ENCODE measurements at regions not wholly inside any gene's neighbourhood (a gene's known extent, or its start where the extent isn't known, plus 50 kb on each side); places are given as distances from the start of the nearest gene placed in this dataset.

DNA sequence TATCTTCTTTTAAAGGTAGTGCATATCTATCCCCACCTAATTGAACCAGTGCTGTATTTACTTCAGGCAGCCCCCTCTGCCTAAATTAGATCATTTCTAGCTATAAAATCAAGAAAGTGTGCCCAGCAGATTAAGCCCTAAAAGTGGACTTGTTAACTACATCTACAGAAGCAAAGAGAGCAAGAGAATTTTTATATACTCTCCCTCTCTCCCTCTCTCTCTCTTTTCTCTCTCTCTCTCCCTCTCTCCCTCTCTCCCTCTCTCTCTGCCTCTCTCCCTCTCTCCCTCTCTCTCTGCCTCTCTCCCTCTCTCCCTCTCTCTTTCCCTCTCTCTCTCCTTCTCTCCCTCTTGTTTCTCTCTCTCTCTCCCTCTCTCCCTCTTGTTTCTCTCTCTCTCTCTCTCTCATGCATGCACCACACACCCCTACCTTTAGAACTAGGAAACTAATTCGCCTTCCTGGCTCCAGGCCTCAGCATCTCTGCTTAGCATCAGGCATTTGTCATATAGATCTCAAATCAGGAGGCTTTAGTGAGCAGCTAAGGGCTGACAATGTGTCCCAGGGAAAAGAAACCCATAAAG lies 71.4 kb downstream of the FOXA2 start:
- TF ChIP-seq, protein P1, sequence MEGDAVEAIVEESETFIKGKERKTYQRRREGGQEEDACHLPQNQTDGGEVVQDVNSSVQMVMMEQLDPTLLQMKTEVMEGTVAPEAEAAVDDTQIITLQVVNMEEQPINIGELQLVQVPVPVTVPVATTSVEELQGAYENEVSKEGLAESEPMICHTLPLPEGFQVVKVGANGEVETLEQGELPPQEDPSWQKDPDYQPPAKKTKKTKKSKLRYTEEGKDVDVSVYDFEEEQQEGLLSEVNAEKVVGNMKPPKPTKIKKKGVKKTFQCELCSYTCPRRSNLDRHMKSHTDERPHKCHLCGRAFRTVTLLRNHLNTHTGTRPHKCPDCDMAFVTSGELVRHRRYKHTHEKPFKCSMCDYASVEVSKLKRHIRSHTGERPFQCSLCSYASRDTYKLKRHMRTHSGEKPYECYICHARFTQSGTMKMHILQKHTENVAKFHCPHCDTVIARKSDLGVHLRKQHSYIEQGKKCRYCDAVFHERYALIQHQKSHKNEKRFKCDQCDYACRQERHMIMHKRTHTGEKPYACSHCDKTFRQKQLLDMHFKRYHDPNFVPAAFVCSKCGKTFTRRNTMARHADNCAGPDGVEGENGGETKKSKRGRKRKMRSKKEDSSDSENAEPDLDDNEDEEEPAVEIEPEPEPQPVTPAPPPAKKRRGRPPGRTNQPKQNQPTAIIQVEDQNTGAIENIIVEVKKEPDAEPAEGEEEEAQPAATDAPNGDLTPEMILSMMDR (IDR thresholded peaks at IDR 0.05; ENCODE audit: control insufficient read depth, insufficient read depth, low read depth, low read length, missing control alignments) = no peak

DNA sequence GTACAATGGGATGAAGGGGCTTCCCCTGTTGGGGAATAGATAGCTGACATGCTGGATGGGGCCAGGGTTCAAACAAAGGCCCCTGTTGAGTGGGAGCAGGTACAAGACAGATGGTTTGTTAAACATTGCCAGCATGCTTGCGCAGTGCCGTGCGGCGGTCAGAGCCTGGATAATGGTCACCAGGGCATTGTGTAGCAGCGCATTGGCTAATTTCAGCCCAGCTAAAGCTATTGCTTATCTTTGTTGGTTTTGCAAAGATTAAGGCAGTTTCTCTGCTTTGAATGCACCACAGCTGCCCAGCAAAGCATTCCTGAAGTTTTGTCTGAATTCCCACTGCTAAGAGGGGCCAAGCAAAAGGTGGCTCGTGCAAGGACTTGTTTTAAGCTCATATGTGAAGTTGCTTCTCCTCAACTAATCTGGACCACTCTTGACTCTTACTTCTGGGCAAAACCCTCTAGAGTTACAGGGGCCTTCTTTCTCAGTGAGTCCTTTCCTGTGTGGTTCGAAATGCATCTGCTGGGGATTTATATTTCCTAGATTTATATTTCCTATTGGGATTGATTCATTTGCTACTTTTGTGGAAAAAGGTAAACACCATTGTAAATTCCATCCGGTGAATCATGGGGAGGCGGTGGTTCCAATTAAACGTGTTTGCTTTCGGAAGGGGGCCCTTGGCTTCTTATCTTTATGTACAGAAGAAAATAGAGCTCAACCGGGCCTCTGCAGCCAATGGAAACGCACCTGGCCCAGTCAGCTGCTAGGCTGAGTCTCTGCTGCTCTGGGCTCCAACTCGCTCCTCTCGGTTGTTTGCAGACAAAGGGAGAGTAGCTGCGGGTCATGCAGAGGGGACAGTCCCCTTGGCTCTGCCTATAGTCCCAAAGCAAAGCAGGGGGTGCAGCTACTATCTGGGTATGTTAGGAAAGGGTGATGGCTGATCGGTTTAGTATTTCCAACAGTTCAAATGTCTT lies 72.1 kb downstream of the FOXA2 start:
- TF ChIP-seq, protein P1 (IDR thresholded peaks at IDR 0.05; ENCODE audit: control insufficient read depth, insufficient read depth, low read depth, low read length, missing control alignments) = no peak
- DNase-seq (ENCODE audit: low read depth) = no peak
- H3K4me3 ChIP-seq (ENCODE audit: control insufficient read depth, low read depth, low read length) = no peak overlapping the region

More for the DNA sequence above, 71.4 kb downstream of the FOXA2 start:
- H3K4me3 ChIP-seq (ENCODE audit: control insufficient read depth, low read depth, low read length) = no peak overlapping the region
- DNase-seq (ENCODE audit: low read depth) = no peak

DNA sequence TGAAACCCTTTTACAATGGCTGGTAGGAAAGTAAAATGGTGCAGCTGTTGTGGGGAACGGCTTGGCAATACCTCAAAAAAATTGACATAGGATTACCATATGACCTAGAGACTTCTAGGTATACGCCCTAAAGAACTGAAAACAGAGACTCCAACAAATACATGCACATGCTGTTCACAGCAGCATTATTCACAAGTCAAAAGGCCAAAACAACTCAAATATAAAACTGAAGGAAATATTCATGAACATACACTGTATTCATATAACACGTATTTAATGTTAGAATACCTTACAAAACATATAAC lies 74.6 kb downstream of the FOXA2 start:
- no peak for DNase-seq (ENCODE audit: low read depth)
- TF ChIP-seq, protein P1 (IDR thresholded peaks at IDR 0.05; ENCODE audit: control insufficient read depth, insufficient read depth, low read depth, low read length, missing control alignments) = no peak
- H3K4me3 ChIP-seq (ENCODE audit: control insufficient read depth, low read depth, low read length) = no peak overlapping the region

DNA sequence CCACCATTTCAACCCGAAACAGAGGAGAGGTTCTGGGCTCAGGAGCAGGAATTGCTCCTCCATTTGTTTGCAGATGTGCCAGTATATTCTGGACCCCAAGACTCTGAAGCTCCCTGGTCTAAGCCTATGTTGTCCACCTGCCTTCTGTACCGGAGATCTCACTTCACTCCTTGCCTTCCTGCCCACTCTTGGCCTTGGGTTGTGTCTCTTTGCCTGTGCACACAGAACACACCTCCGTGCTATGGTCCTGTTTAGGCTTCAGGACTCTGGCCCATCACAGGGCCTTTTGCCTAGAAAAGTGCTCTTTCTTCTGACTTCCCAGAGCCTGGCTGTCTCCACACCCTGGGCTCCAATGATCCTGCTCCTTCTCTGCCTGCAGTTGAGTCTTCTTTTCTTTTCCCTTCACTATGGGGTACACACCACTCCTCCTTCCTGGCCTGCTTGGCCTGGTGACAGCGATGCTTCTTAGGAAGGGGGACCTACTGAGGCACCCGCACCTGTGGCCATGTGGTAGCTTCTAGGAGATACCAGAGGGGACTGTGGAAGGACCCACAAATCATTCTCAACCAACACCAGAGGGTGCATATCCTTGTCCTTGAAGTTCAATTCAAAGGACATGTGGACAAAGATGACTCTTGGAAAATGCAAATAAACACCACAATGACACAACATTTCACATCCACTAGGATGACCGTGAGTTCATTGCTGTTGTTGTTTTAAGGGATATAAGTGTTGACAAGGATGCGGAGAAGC lies 75.1 kb downstream of the FOXA2 start:
- no peak overlapping the region for H3K4me3 ChIP-seq (ENCODE audit: control insufficient read depth, low read depth, low read length)
- TF ChIP-seq, protein P1 (IDR thresholded peaks at IDR 0.05; ENCODE audit: control insufficient read depth, insufficient read depth, low read depth, low read length, missing control alignments) = no peak
- no peak for DNase-seq (ENCODE audit: low read depth)

DNA sequence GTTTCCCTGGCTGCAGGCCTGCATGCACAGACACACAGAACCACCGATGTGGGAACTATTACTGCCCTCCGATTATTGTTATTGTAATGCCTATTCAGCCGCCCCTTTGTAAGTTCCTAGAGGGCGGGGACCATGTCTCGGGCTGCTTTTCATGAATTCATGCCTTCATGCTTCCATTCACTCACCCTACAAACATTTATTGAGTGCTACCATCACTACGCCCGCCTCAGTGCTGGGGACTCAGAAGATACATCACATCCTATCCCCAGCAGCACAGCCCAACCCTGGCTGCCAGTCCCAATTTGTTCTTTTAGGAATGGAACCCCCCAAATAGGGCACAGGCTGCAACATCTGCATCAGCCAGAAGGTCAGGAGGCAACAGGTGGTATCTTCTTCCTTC lies 75.9 kb downstream of the FOXA2 start:
- no peak overlapping the region for H3K4me3 ChIP-seq (ENCODE audit: control insufficient read depth, low read depth, low read length)
- DNase-seq (ENCODE audit: low read depth) = no peak
- TF ChIP-seq, protein P1 (IDR thresholded peaks at IDR 0.05; ENCODE audit: control insufficient read depth, insufficient read depth, low read depth, low read length, missing control alignments) = no peak

DNA sequence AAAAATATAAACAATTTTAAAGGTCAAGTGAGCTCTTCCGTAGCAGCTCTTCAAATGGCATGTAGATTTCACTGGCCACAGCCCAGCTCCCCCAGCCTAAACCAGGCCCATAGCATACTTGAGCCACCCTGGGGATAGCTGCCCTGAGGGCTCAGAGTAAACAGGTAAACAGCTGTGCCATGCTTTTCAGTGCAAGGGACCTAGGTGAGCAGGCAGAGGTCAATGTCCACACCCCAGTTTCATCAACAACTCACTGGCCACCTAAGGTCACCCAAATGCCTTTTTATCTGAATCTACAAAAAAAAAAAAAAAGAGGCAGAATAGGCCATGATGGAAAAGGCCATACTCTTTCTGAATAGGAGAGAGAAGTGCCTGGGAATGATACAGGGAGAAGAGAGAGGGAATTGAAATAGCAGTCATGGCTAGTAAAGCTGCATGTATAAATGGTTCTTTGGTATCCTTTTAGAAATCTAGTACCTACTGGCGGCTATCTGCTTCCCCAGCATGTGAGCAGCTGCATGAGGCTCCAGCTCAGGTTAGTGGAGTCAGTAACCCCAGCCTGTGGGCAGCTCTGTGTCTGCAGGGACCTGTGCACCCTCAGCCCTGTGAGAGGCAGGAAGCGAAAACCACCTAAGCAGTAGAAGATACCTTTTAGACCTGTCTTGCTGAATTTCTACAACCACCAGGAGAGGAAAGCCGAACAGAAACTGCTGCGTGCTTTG lies 77.0 kb downstream of the FOXA2 start:
- TF ChIP-seq, protein P1 (IDR thresholded peaks at IDR 0.05; ENCODE audit: control insufficient read depth, insufficient read depth, low read depth, low read length, missing control alignments) = no peak
- DNase-seq (ENCODE audit: low read depth) = no peak
- H3K4me3 ChIP-seq (ENCODE audit: control insufficient read depth, low read depth, low read length) = no peak overlapping the region
